ENCODE measurements at regions not wholly inside any gene's neighbourhood (a gene's known extent, or its start where the extent isn't known, plus 50 kb on each side); places are given as distances from the start of the nearest gene placed in this dataset.

DNA sequence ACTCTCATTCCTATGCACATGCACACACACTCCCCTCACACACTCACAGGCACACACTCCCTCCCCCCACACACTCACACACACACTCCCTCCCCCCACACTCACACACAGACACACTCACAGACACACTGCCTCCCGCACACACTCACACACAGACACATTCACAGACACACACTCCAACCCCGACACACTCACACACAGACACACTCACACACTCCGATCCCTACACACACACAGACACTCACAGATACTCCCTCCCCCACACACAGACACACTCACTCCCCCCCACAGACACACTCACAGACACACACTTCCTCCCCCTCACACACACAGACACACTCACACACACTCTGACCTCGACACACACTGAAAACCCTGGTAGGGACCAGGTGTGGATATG, 176.2 kb downstream of the TFAP2C start:
- DNase-seq = no peak

DNA sequence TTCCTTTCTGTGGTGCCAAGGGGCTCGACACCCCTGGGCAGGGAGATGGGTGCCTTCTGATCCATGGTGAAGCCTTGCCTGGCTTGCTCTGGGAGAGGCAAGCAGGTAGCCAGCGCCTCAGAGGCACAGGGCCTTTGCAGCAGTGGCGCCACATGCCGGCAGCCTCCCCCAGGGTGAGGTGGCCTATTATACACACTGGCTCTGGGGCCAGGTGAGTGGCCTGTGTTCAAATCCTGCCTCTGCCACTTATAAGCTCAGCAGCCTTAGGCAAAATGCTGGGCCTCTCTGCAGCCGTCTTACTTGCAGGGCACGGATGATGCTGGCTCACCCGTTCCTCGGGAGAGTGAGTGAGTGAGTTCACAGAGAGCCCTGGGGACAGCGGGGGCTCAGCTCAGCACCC, 176.9 kb downstream of the TFAP2C start:
- no peak for DNase-seq

DNA sequence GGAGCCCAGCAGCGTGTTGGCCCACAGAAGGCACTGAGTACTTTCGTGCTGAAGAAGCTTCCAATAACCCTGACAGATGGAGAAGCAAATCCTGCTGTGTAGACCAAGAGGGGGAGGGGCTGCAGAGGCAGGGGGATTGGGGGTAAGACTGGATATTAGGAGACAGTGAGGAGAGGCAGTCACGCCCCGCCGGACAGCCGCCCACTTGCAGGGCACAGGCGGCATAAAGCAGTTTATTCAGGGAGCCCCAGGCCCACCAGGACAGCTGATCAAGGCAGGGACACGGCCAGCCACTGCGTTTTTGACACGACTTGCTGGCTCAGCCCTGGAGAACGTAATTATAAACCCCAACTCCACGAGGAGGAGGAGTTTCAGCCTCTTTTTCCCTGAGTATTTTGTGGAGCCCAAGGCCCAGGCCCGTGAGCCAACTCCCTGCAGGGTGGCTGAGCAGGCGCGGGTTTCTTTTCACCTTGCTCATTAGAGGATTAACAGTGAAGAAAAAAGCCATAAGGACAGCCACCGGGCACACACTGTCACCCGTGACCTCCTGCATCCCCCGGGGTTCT, 177.9 kb downstream of the TFAP2C start:
- DNase-seq = no peak

DNA sequence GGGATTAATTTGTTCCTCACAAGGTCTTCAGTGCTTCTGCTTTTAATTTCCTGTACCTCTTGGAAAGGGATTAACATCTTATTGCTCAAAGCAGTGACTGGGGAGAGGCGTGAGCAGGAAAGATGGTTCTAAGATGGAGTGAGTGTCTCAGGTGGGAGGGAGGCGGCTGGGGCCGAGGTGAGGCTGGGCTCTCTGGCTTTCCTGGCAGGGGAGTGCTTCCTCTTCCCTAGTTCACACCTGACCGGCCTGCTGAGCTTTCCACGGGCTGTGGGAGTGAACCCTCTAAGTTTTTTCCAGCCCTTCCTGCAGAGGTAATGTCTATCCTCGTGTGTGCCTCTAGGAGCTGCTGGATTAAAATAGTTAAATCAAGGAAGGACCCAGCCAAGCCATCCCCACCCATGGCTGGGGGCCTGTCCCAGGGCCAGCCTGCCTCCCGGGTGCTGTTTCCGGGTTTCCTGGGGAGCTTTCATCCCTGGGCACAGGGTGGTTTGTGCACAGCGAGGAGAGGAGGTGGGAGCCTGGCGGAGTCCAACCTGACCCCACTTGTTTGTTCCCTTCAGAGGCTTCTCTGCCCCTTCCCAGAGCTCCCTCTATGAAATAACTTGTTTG, 179.1 kb downstream of the TFAP2C start:
- DNase-seq = no peak

DNA sequence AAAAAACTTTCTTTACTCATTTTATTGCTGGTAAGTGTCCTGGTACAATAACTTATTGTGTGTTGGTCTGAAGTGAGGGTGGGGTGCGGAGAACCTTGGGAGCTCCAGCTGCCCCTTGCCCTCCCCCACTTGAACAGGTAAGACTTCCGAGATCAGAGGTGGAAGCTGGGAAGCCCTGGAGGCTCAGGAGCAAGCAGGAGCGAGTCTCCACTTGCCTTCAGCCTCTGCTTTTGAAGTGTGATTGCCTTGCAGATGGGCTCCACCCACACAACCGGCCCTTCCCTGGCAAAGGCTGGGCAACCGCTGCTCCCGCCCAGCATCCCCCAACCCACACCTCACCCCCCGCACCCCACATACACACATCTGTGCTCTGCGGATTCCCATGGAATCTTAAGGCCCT, 179.6 kb downstream of the TFAP2C start:
- DNase-seq = no peak

DNA sequence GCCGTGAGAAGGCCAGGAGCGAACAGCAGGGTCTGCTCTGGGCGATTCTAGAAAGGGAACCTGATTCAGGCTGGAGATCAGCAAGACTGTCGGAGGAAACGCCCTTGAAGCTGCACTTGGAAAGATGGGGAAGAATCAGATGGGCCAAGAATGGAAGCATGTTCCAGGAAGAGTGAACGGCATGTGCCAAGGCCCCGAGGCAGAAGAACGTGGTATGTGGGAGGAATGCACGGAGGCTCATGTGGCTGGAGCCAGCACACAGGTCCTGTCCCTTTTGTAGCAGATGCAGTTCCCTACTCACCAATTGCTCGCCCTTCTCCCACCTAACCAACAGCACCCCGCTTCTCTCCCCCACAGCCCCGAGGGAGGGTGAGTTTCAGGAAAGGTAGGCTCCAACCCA, 180.6 kb downstream of the TFAP2C start:
- DNase-seq = no peak

DNA sequence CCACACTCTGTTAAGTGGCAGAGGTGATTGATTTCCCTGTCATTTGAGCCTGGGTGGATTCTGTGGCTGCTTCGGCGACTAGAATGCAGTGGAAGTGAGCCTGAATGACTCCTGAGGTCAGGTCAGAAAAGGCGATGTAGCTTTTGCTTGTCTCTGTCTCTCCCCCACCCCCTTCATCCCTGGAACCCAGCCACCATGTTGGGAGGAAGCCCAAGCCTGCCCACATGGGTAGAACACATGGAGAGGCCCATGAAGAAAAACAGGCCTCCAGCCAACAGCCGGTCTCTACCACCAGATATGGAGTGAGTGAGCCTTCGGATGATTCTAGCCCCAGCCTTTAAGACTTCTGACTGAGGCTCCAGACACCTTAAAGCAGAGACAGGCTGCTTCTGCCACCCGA, 181.0 kb downstream of the TFAP2C start:
- no peak for DNase-seq

DNA sequence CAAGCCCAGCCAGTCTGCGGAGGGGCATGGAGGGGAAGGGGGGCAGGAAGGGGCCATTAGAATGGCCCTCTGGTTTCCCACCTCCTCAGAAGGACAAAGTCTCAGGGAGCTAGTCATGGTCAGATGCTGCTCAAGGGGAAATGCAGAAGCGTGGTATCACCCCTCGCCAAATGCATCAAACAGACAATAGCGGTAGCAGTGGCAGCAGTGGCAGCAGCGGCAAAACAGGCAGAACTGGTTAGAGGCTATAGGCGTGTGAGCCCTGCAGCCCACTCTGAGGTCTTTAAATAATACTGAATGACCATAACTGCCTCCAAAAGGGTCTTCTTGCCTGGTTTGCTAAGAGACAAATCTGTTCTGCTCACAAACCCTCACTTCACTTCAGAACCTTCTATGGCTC, 186.7 kb downstream of the TFAP2C start:
- DNase-seq = no peak

DNA sequence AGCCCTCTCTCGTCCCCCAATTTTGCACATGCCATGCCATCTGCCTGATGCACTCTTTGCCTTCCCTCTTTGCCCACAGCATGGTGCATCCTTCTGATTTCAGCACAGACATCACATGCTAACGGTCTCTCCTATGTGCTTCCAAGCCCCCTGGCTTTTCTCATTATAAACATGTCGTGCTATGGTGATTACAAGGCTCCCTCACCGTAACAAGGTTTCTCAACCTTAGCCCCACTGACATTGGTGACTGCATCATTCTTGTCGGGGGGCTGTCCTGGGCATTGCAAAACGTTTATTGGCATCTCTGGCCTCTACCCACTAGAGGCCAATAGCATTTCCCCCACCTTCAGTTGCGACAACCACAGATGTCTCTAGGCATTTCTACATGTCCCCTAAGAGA, 187.2 kb downstream of the TFAP2C start:
- no peak for DNase-seq

DNA sequence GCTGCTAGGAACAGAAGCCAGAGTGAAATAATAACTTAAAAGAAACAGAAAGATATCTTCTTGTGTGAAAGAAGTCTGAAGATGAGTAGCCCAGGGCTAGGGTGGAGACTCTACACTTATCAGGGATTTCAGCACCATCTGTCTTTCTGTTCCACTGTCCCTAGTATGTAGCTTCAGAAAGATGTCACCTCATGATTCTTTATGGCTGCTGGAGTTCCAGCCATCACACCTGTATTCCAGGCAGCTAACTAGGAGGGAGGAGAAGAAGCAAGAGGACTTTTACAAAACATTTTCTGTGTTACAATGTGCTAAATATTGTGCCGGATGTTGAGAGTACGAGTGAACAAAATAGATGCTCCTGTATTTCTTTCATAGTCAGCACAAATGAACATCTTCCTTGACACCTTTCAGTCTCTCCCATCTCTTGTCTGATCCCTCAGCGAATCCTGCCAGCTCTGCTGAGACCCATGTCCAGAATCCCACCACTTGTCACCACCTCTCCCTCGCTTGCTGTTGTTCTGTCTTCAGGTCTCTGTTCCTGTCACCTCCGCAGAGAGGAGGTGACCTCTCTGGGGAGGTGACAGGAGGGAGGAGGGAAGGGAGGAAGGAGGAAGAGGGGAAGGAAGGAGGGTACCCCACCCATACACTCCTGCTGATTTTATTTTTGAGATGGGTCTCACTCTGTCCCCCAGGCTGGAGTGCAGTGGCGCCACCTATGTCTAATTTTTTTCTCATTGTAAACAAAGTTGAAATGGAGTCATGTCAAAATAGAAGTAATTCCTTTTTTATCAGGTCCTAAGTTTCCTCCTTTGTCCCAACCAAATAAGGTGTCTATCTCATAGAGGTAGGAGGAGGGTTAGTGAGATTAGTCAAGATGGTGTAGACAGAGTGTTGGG, 188.9 kb downstream of the TFAP2C start:
- DNase-seq = no peak

DNA sequence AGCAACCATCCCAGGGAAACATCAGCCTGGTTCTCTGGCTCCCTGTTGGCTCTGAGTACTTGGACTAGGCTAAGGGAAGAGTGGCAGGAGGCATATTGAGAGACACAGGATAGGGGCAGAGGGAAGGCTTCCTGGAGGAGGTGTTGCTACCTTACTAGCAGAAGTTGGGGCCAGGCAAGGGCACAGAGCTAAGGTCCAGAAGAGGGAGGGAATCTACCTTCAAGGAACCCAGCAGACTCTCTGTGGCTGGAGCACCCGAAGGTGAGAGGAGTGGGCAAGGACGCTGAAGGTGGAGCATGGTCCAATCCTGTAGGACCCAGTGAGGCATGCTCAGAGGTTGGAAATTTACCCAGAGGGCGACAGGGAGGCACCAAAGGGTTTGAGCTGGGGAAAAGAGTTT, 191.9 kb downstream of the TFAP2C start:
- no peak for DNase-seq

DNA sequence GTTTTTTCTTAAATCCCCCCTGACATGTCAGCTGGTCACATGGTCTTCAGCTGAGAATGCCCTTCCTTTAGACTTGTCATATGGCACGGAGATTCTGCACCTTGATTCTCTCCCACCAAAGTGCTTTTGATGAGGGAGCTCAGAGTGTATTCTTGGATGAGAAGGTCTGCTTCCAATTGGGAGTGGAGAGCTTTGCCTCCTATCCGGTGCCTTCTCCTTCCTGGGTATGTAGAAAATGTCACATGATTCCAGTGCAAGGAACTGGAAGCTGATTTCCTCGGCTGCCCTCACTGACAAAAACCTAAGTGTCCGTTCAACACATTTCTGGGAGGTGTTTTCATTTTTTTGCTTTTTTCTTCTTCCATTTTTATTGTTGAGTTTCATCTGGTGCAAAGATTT, 197.2 kb downstream of the TFAP2C start:
- no peak for DNase-seq

DNA sequence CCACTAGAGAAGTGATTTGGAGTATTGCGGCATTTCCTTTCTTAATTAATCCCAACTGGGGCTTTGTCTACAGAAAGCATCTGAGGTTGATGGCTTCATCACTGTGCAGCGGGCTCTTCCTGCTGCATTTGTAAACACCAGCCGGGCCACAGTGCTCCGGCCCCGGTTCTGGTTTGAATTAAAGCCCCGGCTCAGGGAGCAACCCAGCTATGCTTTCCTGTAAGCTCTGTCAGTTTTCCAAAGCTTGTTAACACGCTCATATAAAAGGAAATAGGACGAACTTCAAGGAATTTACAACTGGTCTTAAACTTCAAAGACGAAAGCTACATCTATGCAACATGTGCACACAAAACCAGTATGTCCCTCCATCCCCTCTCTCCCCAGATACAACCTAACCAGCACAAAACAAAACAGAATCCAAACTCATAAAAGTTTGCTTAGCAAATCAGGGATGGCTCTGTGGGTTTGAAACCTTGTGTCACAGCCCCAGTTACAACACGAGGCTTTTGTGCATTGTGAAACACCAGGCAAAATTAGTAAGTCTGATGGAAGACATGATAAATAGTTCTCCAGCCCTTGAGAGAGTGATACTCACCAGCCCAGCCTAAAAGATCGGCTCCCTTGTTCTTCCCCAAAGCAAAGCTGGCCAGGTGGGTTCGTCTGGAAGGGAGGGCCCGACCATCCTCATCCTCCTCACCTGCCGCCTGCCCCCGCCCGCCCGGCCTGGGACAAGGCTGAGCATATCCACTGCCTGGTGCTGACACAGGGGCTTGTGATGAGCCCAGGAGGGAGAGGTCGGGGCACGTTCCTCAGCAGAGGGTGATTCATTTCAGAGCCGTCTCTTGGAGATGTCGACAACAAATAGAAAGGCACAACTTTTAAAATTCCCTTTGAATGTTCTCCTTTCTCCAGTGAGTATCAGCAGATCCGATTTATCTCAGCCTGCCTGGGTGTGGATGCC, 197.9 kb downstream of the TFAP2C start:
- no peak for DNase-seq

DNA sequence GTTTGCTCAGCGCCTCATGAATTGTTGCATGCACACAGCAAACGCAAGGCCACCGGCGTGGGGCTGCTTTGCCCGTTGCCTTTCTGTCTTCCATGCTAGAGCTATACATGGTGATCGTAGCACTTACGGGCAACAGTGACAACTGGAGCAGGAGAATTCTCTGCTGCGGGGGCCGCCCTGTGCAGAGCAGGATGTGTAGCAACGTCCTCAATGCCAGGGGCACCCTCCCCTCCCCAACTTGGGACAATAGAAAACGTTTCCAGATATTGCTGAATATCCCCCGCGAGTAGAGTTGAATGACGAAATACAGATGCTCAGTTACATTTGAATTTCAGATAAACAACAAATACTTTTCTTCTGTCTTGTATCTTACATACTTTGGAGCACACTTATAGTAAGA, 198.7 kb downstream of the TFAP2C start:
- DNase-seq = no peak

DNA sequence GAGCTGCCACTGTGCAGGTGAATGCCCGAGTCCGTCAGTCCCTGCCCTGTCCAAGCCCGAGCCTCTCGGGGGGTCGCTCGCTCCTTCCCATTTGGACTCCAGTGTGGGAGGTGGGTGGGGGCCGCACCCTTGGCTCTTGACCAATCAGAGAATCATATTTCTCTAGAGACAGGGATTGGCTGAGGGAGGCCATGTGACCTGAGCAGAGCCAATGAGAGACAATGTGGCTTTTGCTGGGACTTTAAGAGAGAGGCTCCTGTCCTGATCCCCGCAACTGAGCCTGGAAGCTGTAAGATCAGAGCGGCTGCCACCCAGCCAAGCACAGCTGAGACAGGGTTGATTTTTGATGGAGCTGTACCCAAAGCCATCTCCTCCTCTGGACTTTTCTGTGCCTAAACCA, 199.3 kb downstream of the TFAP2C start:
- DNase-seq = no peak

DNA sequence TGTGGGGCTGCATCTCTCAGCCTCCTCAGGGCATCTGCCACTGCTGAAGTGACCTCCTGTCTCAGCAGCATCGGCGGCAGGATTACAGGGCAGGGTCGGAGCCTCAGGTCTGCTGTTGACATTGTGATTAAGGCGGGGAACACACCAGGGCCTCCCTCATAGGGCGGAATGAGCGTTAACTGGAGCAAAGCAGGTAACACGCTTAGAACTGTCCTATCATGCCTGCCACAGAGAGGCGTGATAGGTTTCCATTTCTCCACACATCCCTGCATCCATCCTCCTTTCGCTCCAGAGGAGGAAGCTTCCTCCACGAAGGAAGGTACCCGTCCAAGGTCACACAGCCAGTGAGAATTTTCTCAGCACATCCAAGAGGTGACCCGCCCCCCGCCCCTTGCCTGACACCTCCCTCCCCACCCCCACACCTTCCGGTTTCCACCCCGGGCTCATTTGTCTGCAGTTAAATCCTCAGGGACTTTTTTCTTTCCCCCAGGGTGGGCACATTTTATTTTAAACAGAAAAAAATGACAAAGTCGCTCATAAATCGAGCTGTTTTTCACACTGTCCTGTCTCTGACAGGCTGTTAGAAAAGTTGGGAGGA, 200.8 kb downstream of the TFAP2C start:
- DNase-seq = no peak

DNA sequence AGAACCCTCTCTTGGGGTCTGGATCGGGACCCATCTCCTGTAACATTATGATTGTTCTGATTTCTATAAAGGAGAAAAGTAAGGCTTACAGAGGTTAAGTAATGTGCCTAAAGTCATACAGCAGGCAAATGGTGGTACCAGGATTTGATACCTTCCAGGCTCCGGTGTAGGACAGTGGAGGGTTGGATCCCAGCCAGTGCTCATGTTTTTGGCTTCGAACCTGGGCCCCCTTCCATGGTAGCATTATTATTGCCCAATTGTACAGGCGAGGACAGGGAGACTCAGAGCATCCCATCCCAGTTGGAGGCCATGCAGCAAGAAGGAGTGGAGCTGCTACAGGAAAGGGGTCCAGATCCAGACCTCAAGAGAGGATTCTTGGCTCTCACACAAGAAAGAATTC, 202.7 kb downstream of the TFAP2C start:
- DNase-seq = no peak

DNA sequence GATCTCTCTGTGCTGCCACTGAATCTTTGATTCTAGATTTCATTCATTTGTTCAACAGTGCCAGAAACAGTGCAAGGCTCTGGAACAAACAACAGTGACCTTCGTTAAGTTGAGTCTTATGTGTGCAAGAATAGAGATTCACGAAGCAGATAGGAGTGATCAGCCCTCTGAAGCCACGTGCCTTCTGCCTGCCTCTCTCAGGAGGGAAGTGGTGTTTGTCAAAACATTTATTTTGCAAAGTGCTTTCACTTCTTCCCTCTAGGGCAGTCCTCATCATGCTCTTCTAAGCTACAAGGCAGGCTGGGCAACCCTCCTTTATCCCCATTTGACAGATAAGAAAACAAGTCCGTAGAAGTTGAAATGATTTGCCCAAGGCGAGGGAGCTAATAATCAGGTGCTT, 204.3 kb downstream of the TFAP2C start:
- DNase-seq = no peak

DNA sequence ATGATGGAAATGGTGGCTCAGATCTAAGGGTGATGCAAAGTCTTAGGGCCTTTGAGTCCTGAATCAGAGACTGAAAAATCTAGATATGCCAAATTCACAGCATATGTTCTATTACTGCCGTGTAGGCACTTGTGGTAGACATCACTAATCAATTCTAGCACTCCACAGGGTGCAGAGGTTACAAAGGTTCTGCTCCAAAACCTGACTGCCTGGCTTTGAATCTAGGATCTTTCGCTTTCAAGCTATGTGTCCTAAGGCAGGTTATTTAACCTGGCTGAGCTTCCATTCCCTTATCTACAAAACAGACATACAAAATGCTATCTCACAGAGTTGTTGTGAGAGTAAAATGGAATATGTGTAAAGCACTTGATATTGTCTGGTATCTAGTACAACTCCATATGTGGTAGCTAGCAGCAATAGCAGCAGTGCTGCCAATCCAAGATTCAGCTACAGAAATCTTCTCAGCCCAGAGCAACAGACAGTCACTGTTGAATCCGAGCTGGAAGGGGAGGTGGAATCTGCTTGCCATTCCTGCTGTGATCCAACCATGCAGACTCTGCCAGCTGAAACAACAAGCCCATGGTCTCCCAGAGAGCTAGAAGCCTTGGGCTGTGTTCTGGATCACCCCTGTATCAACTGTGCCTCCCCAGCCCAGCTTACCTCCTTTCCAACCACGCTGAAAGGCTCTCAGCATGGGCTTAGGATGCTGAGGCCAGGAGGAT, 206.9 kb downstream of the TFAP2C start:
- DNase-seq = no peak

DNA sequence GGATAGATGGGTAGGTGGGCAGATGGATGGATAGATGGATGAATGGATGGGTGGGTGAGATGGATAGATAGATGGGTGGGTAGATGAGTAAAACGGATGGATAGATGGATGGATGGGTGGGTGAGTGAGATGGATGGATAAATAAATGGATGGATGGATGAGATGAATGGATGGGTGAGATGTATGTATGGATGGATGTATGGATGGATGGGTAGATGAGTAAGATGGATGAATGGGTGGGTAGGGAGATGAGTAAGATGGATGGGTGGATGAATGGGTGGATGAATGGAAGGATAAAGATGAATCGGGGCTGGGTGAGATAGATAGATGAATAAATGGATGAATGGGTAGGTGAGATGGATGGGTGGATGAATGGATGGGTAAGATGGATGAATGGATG, 210.1 kb downstream of the TFAP2C start:
- DNase-seq = no peak

DNA sequence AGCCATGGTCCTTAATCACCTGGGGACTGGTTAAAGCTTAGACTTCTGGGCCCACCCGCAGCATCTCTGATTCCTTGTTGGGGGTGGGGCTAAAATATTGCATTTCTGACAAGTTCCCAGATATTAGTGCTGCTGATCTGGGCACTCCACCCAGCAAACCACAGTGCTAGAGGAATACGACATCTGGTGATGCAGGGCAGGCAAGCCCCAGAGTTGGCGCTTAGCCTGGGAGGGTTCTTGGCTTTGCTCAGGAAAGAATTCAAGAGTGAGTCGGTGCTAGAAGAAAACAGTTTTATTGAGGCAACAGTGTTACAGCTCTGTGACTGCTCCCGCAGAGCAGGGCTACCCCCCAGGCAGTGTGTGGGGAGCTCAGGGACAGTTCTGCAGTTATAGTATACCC, 210.7 kb downstream of the TFAP2C start:
- no peak for DNase-seq

DNA sequence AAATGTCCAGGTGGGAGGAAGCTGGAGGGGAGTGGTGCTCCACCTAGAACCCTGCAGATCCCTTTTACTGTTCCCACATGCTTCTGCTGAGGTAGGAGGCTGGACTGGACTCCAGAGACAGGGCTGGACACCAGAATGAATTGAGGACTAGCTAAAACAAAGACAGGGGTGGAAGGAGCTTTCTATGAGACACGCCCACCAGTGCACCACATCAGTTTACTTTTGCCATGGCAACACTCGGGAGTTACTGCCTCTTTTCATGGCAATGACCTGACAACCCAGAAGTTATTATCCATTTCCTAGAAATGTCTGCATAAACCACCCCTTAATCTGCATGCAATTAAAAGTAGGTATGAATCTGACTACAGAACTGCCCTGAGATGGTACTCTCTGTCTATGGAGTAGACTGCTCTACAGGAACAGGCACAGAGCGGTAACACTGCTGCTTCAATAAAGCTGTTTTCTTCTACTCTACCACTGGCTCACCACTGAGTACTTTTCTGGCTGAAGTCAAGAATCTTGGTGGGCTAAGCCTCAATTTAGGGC, 211.7 kb downstream of the TFAP2C start:
- no peak for DNase-seq

All from NCI-H510A treated with DMSO at 0.1 percent for 48 hours (cell line).